ENCODE measurements at regions not wholly inside any gene's neighbourhood (a gene's known extent, or its start where the extent isn't known, plus 50 kb on each side); places are given as distances from the start of the nearest gene placed in this dataset.
"Not testable (repeated sequence)": the region's sequence is repeated elsewhere in the genome, so short reads cannot be mapped to it uniquely, and the experiment has no call there.

- DNase-seq: no peak
Measured at GRCh38 chr6:27568226-27568897, 95.5 kb upstream of the ZNF184 start.

GRCh38 chr6:27565839-27566779 lies 93.2 kb upstream of the ZNF184 start:
- no peak for DNase-seq

- DNase-seq: no peak
Measured at GRCh38 chr6:27562027-27562410, 89.1 kb upstream of the ZNF184 start.

GRCh38 chr6:27558028-27558724 lies 85.3 kb upstream of the ZNF184 start:
- DNase-seq: no peak

- no peak for DNase-seq
Measured at GRCh38 chr6:27556406-27556805, 83.5 kb upstream of the ZNF184 start.

GRCh38 chr6:27553123-27553904 lies 80.4 kb upstream of the ZNF184 start:
- no peak for DNase-seq

- DNase-seq: no peak
Measured at GRCh38 chr6:27551607-27552006, 78.7 kb upstream of the ZNF184 start.

GRCh38 chr6:27550692-27551091 lies 77.8 kb upstream of the ZNF184 start:
- no peak for DNase-seq

- not testable (repeated sequence) for DNase-seq
Measured at GRCh38 chr6:27549241-27549598, 76.3 kb upstream of the ZNF184 start.

GRCh38 chr6:27547157-27548075 lies 74.5 kb upstream of the ZNF184 start:
- no peak for DNase-seq

GRCh38 chr6:27546522-27546921 lies 73.6 kb upstream of the ZNF184 start:
- DNase-seq: no peak

GRCh38 chr6:27545271-27546046 lies 72.6 kb upstream of the ZNF184 start:
- DNase-seq: no peak

- DNase-seq: no peak
Measured at GRCh38 chr6:27544612-27545260, 71.8 kb upstream of the ZNF184 start.

- not testable (repeated sequence) for DNase-seq
Measured at GRCh38 chr6:27544135-27544534, 71.2 kb upstream of the ZNF184 start.

GRCh38 chr6:27542485-27542884 lies 69.6 kb upstream of the ZNF184 start:
- no peak for DNase-seq

GRCh38 chr6:27541933-27542297 lies 69.0 kb upstream of the ZNF184 start:
- no peak for DNase-seq

- DNase-seq: no peak
Measured at GRCh38 chr6:27541212-27541932, 68.5 kb upstream of the ZNF184 start.

- DNase-seq: no peak
Measured at GRCh38 chr6:27539551-27539950, 66.6 kb upstream of the ZNF184 start.

- no peak for DNase-seq
Measured at GRCh38 chr6:27532820-27533538, 60.1 kb upstream of the ZNF184 start.
